IPS DF 19.7 (cell line): ENCODE measurements at regions not wholly inside any gene's neighbourhood (a gene's known extent, or its start where the extent isn't known, plus 50 kb on each side); places are given as distances from the start of the nearest gene placed in this dataset.

Source experiments
- DNase-seq: peaks from one replicate; pipeline ENCODE4 v3.0.0-alpha.2; 2013; ENCODE audit warnings: low read depth, low spot score

GRCh38 chr12:90262251-90262650 is 553.6 kb upstream of the ATP2B1 start:
- DNase-seq = no peak

DNA sequence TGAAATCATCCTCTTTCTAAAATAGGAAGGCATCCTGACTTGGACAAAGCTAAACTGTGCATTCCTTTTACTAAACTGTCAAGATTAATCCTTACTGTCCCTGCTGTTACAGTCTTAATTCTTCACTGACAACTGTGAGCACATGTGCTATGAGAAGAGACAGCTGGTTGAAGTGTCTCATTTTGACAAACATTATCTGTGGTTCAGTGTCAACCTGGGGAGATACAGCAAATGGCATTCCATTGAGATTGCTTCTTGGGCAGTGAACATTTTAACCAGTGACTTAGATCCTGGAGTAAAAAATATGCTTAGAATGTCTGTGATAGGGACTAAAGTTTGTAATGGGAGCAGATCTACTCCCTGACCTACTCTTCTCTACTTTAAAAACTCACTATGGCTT is 552.6 kb upstream of the ATP2B1 start:
- DNase-seq = no peak

DNA sequence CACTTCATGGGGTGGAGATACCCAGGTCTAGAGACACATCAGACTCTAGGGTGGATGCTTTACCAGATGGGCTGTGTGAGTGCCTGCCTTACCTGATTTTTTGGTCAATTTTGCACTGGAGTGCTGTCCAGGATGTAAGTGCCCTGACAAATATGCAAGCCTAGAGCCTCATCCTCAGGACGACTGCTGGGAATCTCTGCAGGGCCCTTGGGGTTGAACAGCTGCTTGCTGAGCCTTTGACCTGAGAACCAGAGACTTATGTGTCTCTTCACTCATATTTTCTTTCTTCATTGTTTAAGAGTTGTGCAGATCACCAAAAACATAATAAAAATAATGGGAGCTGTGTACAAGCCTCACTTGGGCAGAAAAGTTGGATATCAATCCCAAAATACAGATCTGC is 551.5 kb upstream of the ATP2B1 start:
- DNase-seq = no peak

DNA sequence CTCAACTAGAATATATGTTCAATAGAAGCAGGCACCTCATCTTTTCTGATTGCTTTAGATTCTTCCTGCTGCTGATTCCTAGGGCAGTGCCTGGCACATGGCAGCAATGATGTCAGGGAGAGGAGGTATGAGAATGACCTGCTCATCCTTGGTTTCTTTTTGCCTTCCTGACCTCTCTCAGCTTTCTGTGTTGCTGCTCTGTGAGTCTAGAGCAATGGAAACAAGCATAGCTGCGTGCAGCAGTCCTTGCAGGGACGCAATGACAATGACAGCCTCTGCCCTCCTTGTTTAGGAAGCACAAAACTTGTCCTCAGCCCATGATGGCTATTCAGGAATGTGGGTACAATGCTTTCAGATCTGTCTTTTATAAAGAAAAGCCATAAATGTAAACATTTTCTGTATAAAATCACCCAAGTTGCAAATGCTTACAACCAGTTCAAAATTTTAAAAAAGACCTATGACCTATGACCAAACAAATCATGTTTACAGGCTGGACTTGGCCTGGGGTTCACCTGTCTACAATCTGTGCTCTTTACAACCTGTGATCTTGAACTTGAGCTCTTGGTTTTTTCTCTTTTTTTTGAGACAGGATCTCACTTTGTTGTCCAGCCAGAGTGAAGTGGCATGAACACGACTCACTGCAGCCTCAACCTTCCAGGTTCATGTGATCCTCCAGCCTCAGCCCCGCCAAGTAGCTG is 549.4 kb upstream of the ATP2B1 start:
- DNase-seq = no peak

DNA sequence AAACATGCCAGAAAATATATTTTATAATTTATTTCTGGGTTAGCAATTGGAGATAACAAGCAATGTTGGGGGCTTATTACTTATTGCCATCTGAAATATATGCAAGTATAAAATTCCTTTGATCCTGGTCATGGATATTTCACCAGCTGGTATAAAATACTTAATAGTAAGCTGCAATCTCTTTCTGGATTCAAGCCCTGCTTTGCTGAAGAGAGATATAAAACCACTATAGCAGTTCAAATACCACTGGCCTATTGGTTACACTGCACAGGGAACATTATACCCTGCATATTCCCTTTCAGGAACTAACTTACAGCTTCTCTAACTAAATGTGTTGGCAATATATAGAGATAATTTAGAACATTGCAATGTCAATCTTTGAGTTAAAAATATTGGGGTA is 546.2 kb upstream of the ATP2B1 start:
- no peak for DNase-seq

GRCh38 chr12:90253674-90254181 is 545.1 kb upstream of the ATP2B1 start:
- no peak for DNase-seq

DNA sequence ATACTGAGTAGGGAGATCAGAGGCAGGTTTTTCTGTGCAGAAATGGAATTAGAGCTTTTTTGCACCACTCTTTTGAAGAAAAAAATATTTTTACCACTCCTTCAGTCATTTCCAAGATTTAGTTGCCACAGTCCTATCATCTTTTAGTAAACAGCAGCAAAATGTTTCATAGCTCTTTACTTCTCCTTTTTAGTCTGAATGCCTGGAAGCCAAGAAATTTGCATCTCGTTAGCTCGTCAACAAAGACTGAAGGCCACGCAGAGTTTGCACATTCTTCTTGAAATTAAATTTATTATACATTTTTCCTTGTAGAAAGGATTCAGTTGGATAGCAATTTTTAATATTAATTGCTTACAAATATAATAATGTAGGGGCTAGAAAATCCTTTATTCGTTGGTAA is 544.5 kb upstream of the ATP2B1 start:
- no peak for DNase-seq

GRCh38 chr12:90250766-90251165 is 542.1 kb upstream of the ATP2B1 start:
- DNase-seq = no peak

GRCh38 chr12:90250042-90250441 is 541.4 kb upstream of the ATP2B1 start:
- no peak for DNase-seq

GRCh38 chr12:90246688-90247087 is 538.0 kb upstream of the ATP2B1 start:
- DNase-seq = no peak

DNA sequence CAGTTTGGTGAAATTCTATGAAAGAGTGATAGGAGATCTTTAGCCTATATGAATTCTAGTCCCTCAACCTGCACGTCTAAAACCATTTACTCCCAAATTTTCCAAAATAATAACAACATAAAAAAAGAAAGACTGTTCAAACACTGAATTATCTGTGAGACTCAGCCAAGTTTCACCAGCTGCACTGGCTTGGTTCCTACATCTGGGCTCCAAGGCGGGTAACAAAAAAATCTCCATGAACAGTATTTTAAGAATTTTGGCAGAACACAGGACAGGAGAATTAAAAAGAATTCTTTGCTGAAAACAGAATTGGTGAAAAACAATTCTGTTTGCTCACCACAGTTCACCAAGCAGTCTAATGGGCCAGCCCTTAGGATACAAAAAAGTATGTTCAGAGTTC is 536.8 kb upstream of the ATP2B1 start:
- no peak for DNase-seq

DNA sequence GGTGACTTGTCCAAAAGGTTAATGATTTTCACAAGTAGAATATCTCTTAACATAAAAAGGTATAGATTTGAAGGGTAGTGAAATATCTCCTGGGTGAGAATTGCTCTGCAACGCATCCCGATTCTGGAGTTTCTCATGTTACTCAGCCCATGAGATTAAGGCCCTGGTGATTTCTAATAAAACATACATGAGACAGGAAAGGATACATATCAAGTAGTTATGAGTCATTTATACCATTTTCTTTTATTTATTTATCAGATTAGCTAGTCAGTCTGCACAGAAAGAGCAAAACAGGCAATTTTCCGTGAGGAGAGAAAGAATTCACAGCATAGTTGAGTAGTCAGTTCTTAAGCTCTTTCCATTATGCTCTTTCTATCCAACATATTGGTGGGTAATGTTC is 535.6 kb upstream of the ATP2B1 start:
- DNase-seq = no peak

DNA sequence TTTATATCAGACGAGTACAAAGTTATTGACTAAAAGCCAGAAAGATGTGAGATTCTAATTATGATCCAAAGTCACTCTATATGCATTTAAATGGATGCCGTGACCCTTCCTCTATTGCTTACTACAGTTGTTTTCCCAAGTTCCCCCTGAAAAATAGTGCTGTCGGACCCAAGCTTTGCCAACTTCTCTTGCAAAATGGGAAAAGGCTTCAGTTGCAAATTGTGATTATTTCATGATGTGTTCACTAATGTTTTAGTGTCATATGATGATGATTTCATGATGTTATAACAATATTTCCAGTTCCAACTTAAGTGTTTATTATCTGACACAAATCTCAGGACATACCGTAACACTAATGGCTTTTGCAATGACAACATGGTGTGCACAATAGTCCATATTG is 534.6 kb upstream of the ATP2B1 start:
- DNase-seq = no peak

DNA sequence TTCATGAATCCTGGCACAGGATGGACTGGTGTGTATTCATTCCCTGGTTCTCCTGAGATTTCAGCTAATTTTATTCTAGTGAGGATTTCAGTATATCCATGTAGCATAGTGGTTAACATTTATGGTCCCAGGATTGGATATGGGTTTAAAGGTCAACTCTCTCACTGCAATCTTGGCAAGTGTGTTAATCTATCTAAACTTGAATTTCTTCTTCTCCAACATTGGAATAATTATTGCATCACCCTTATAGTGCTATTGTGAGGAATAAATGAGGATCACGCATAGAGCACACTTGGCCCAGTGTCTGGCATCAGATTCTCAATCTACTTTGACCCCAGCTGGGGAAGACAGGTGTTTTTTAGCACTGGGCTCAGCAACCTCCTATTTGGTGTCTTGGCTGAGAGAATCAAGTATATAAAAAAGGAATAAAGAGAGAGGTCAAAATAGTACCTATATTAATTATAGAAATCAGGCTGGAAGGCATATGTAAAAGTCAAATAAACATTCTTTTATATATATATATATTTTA is 531.2 kb upstream of the ATP2B1 start:
- no peak for DNase-seq

DNA sequence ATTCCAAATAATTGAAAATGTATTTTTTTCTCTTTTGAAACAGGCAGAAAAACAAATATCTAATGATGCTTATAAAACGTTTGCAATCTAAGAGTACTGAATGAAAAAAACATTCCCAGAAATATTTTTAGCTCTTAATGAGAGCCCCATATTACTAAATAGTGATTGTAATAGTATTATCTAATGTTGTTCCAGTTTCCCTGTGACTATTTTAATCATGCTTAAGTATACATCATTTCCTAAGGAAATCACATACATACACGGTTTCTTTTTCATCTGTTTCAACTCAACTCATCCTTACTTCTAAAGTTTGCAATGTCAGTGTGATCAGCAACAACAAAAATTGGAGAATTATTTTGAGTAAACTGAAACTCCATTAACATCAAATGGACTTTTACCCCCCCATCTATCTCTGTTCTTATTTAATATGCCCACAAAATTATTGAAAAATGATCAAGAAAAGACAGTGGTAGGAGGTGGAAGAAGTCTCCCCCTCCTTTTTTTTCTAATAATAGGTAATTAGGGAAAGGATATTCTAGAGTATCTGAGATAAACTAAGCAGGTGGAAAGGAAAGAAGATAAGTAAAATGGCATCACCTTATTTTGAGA is 530.1 kb upstream of the ATP2B1 start:
- DNase-seq = no peak

DNA sequence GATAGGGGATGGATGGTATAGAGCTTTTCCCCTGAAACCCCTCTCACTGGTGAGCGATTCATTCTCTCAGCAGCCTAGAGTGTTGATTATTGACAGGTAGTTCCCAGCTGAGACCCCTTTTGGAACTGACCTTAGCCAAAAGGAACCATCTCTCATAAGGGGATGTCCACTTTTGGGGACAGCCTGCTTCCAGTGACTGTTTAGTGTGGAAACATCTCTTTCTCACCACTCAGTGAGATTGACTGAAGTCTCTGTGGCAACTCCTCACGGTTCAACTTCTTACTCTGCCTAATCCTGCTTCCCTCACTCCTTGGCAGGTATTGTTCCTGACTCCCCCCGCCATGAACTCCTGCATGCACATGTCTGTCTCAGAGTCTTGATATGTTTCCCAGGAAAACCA is 529.2 kb upstream of the ATP2B1 start:
- DNase-seq = no peak

GRCh38 chr12:90235642-90236041 is 527.0 kb upstream of the ATP2B1 start:
- no peak for DNase-seq

DNA sequence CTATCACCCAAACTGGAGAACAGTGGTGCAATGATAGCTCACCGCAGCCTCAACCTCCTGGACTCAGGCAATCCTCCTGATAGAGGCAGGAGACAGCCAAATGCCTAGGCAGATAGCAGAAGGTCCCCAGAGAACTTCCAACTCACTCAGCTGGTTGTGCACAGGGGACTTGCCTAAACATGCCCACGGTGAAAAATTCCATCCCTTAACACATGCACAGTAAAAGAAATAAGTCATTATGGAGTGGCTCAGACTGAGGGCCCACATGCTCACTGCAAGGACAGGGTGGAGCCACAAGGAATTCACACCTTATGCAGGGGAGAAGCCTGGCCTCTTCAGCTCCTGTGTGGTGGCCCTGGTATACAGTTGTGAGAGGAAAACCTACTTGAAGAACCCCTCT is 525.8 kb upstream of the ATP2B1 start:
- no peak for DNase-seq

DNA sequence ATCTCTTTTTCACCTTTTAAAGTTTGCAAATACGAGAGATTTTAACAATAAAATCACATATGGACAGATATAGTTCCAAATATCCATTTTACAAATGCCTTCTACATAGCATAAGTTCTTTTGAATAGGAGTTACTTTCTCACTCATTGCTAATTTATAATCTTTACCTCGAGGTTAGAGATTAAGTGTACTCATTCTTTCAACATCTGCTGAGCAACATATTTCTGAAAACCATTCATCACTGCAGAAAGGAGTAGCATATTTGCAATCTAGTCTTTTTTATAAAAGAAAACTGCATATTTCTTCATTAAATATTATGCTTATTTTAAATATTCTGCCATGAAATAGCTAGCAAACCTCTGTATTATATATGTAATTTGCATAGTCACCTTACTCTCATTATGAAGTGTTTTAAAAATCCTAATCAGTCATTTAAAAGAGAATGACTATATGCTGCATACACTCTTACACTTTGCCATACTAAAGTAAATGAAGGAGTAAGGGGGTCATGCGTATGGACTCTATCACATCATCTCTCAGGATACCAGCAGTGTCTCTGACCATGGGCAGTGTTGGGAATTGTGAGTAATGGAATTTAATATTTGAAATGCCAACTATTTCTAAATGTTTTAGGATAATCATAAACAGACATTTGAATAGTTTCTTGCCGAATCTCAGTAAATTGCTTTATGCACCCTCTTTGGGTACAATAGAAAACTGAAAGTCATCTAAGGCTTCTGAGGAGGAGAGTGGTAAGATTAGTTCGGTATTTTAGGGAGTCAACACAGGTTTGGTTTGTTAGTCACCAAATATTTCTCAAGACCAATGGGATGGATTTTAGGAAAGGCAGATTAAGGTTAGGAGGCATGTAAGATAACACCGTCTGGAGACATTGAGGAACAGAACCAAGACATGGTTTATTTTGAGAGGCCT is 524.8 kb upstream of the ATP2B1 start:
- DNase-seq = no peak

- DNase-seq = peak; percentile 57
Measured at GRCh38 chr12:90229407-90230170, 521.0 kb upstream of the ATP2B1 start.

GRCh38 chr12:90226211-90226610 is 517.6 kb upstream of the ATP2B1 start:
- DNase-seq = no peak
